ENCODE measurements at regions not wholly inside any gene's neighbourhood (a gene's known extent, or its start where the extent isn't known, plus 50 kb on each side); places are given as distances from the start of the nearest gene placed in this dataset.

GRCh38 chr2:118627156-118627555 lies 220.3 kb downstream of the EN1 start:
- no peak for DNase-seq (ENCODE audit: low read depth, low spot score)
- CTCF ChIA-PET = no interaction called here
- TF ChIP-seq CTCF (IDR thresholded peaks at IDR 0.05; ENCODE audit: insufficient read depth, low read length, missing control alignments) = no peak
- POLR2A ChIA-PET = no interaction called here
- no peak overlapping the region for H3K4me3 ChIP-seq (ENCODE audit: low read depth, low read length)

GRCh38 chr2:118622913-118623312 lies 224.5 kb downstream of the EN1 start:
- no peak overlapping the region for H3K4me3 ChIP-seq (ENCODE audit: low read depth, low read length)
- CTCF ChIA-PET = no interaction called here
- no peak for TF ChIP-seq CTCF (IDR thresholded peaks at IDR 0.05; ENCODE audit: insufficient read depth, low read length, missing control alignments)
- POLR2A ChIA-PET = no interaction called here
- DNase-seq (ENCODE audit: low read depth, low spot score) = no peak

- POLR2A ChIA-PET = no interaction called here
- no peak overlapping the region for H3K4me3 ChIP-seq (ENCODE audit: low read depth, low read length)
- CTCF ChIA-PET = no interaction called here
- no peak for TF ChIP-seq CTCF (IDR thresholded peaks at IDR 0.05; ENCODE audit: insufficient read depth, low read length, missing control alignments)
- no peak for DNase-seq (ENCODE audit: low read depth, low spot score)
Measured at GRCh38 chr2:118622108-118622507, 225.3 kb downstream of the EN1 start.

- ChIA-PET CTCF (no interaction called here), POLR2A (no interaction called here)
- no peak for DNase-seq (ENCODE audit: low read depth, low spot score)
- TF ChIP-seq CTCF (IDR thresholded peaks at IDR 0.05; ENCODE audit: insufficient read depth, low read length, missing control alignments) = no peak
- no peak overlapping the region for H3K4me3 ChIP-seq (ENCODE audit: low read depth, low read length)
Measured at GRCh38 chr2:118618279-118618678, 229.2 kb downstream of the EN1 start.

GRCh38 chr2:118616432-118616831 lies 231.0 kb downstream of the EN1 start:
- no peak for TF ChIP-seq CTCF (IDR thresholded peaks at IDR 0.05; ENCODE audit: insufficient read depth, low read length, missing control alignments)
- POLR2A ChIA-PET = no interaction called here
- DNase-seq (ENCODE audit: low read depth, low spot score) = no peak
- no peak overlapping the region for H3K4me3 ChIP-seq (ENCODE audit: low read depth, low read length)
- CTCF ChIA-PET = no interaction called here

GRCh38 chr2:118614841-118615271 lies 232.6 kb downstream of the EN1 start:
- POLR2A ChIA-PET = no interaction called here
- TF ChIP-seq CTCF (IDR thresholded peaks at IDR 0.05; ENCODE audit: insufficient read depth, low read length, missing control alignments) = no peak
- CTCF ChIA-PET = interaction anchor here (1.2 to 1.8 kb wide), 3 partner anchors 47 to 241 kb away, joined by 4 to 6 read pairs (median 4); no protein-coding TSS in a partner anchor
- H3K4me3 ChIP-seq (ENCODE audit: low read depth, low read length) = no peak overlapping the region
- DNase-seq (ENCODE audit: low read depth, low spot score) = peak; percentile 38

All from AG04449 (cell line).